Esophagus muscularis mucosa (tissue), 4 donors: ENCODE measurements at regions not wholly inside any gene's neighbourhood (a gene's known extent, or its start where the extent isn't known, plus 50 kb on each side); places are given as distances from the start of the nearest gene placed in this dataset.
"Not testable (repeated sequence)": the region's sequence is repeated elsewhere in the genome, so short reads cannot be mapped to it uniquely, and the experiment has no call there.

Experiments
- DNase-seq: peaks from one replicate; pipeline ENCODE4 v3.0.0-alpha.2; 2017; ENCODE audit errors: extremely low spot score
- H3K27ac ChIP-seq, 4 donors: fragments of 200-600 bp; sonication (generic); replicated peaks in 1 of 4; 1 replicate in 3 of 4; 2 replicates in 1 of 4; pipeline ENCODE4 v1.5.1; 2016 to 2019; ENCODE audit warnings: mild to moderate bottlenecking in 1 of 4
- H3K27me3 ChIP-seq, 4 donors: fragments of 200-600 bp; sonication (generic); one replicate each; pipeline versions ENCODE4 v1.5.1 to v1.6.0; 2016 to 2019
- H3K36me3 ChIP-seq, 4 donors: fragments of 200-600 bp; sonication (generic); one replicate each; pipeline ENCODE4 v1.5.1; 2016 to 2019
- H3K4me1 ChIP-seq, 4 donors: fragments of 200-600 bp; sonication (generic); one replicate each; pipeline ENCODE4 v1.5.1; 2016 to 2019
- H3K4me3 ChIP-seq, 4 donors: fragments of 200-600 bp; sonication (generic); 1 replicate in 2 of 4; 2 replicates in 2 of 4; pipeline ENCODE4 v1.5.1; 2016 to 2019; ENCODE audit warnings: mild to moderate bottlenecking in 4 of 4, moderate library complexity in 1 of 4
- H3K9me3 ChIP-seq, 4 donors: fragments of 200-600 bp; sonication (generic); 1 replicate in 3 of 4; 2 replicates in 1 of 4; pipeline ENCODE4 v1.5.1; 2016 to 2019
- EP300 ChIP-seq: sonication (generic); formaldehyde crosslinking; IDR thresholded peaks from one replicate; pipeline ENCODE4 v1.6.1; 2017; ENCODE audit warnings: antibody characterized with exemption
- POLR2A ChIP-seq: fragments of 450-650 bp; IDR thresholded peaks from one replicate; pipeline ENCODE4 v1.6.1; 2017; ENCODE audit warnings: antibody characterized with exemption, moderate library complexity, mild to moderate bottlenecking, low read depth
- POLR2AphosphoS5 ChIP-seq, 2 donors: sonication (generic); formaldehyde crosslinking; IDR thresholded peaks; one replicate each; pipeline ENCODE4 v1.6.1; 2017; ENCODE audit warnings: antibody characterized with exemption in 2 of 2
- WGBS: methylation state at CpG from one replicate; pipeline ENCODE4 v1.1.5; 2018; 5-methylcytosine and 5-hydroxymethylcytosine counted together
- intact Hi-C: fragments of 100-400 bp; cut with DNase I; formaldehyde crosslinking; loops from one replicate; pipeline ENCODE4 v1.15.1; 2023
- TF ChIP-seq, protein P1 (sequence below), 3 experiments: fragments of 200-600 bp in 2 of 3; fragments of 450-650 bp in 1 of 3; sonication (generic) in 2 of 3; IDR thresholded peaks; one replicate each; pipeline ENCODE4 v1.5.1; 2017 to 2019; ENCODE audit warnings: antibody characterized with exemption in 3 of 3, mild to moderate bottlenecking in 2 of 3, moderate library complexity in 1 of 3

DNA sequence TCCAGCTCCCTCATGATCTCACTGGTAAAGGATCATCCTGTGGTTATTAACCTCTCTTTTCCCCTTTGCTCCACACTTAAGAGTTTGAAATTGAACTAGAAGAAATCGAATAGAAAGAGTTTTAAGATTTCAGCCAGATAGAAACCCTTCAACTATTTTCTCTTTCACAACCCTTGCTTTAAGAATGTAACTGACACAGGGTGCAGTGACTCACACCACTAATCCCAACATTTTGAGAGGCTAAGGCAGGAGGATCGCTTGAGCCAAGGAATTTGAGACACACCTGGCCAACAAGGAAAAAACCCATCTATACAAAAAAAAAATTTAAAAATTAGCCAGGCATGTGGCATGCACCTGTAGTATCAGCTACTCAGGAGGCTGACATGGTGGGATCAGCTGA lies 150.7 kb upstream of the NLGN4Y start:
- Histone ChIP-seq H3K27me3 (no peaks in the 10 kb centered on the region), H3K4me1 (no peaks in the 10 kb centered on the region), H3K9me3 (no peaks in the 10 kb centered on the region), H3K36me3 (no peaks in the 10 kb centered on the region), H3K27ac (no peak overlapping the region), H3K4me3 (no peak overlapping the region)
- TF ChIP-seq, protein P1, sequence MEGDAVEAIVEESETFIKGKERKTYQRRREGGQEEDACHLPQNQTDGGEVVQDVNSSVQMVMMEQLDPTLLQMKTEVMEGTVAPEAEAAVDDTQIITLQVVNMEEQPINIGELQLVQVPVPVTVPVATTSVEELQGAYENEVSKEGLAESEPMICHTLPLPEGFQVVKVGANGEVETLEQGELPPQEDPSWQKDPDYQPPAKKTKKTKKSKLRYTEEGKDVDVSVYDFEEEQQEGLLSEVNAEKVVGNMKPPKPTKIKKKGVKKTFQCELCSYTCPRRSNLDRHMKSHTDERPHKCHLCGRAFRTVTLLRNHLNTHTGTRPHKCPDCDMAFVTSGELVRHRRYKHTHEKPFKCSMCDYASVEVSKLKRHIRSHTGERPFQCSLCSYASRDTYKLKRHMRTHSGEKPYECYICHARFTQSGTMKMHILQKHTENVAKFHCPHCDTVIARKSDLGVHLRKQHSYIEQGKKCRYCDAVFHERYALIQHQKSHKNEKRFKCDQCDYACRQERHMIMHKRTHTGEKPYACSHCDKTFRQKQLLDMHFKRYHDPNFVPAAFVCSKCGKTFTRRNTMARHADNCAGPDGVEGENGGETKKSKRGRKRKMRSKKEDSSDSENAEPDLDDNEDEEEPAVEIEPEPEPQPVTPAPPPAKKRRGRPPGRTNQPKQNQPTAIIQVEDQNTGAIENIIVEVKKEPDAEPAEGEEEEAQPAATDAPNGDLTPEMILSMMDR (IDR thresholded peaks at IDR 0.05) = no peak
- TF ChIP-seq POLR2AphosphoS5 (IDR thresholded peaks at IDR 0.05) = no peak
- TF ChIP-seq EP300 = no peak
- no peak for TF ChIP-seq POLR2A
- intact Hi-C loops = no loop called here
- no peak for DNase-seq
- no CpG with 5 or more reads among the region's 2 CpGs for WGBS

DNA sequence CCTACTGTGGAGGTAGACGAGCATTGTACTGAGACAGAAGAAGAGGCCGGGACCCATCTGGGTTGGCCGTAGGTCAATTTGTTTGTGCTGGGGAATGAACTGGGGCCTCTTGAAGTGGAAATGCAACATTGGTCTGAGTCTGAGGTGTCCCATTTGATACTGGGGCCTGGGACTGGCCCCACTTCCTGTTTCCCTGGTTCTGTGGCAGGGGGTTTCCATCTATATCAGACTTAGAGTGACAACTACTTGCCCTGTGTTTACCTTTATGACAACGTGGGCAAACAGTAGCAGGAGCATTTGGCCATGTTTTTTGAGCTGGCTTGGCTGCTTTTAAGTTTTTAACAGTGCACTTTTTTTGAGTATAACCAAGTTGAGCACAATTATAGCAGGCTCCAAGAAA lies 146.1 kb upstream of the NLGN4Y start:
- WGBS = no CpG with 5 or more reads among the region's 4 CpGs
- Histone ChIP-seq H3K9me3 (no peaks in the 10 kb centered on the region), H3K27me3 (no peaks in the 10 kb centered on the region), H3K36me3 (no peaks in the 10 kb centered on the region), H3K4me1 (no peaks in the 10 kb centered on the region), H3K4me3 (no peak overlapping the region), H3K27ac (no peak overlapping the region)
- DNase-seq = no peak
- TF ChIP-seq POLR2AphosphoS5 (IDR thresholded peaks at IDR 0.05) = no peak
- no peak for TF ChIP-seq EP300
- TF ChIP-seq, protein P1 (IDR thresholded peaks at IDR 0.05) = no peak
- no peak for TF ChIP-seq POLR2A
- intact Hi-C loops = no loop called here

DNA sequence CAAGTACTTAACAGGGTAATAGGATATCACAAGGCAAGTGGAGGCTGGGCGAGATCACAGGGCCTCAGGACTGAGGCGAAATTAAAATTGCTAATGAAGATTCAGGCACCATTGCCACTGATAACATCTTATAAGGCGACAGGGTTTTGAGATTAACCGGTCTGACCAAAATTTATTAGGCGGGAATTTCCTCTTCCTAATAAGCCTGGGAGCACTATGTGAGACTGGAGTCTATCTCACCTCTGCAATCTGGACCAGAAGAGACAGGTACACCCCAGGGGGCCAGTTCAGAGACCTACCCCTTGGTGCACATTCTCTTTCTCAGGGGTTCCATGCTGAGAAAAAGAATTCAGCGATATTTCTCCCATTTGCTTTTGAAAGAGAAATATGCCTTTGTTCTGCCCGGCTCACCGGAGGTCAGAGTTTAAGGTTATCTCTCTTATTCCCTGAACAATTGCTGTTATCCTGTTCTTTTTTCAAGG lies 113.7 kb upstream of the NLGN4Y start:
- H3K9me3 ChIP-seq, H3K36me3 ChIP-seq, intact Hi-C loops, H3K27me3 ChIP-seq, H3K4me1 ChIP-seq, DNase-seq, H3K27ac ChIP-seq, H3K4me3 ChIP-seq: not testable (repeated sequence)
- no CpG with 5 or more reads among the region's 8 CpGs for WGBS

DNA sequence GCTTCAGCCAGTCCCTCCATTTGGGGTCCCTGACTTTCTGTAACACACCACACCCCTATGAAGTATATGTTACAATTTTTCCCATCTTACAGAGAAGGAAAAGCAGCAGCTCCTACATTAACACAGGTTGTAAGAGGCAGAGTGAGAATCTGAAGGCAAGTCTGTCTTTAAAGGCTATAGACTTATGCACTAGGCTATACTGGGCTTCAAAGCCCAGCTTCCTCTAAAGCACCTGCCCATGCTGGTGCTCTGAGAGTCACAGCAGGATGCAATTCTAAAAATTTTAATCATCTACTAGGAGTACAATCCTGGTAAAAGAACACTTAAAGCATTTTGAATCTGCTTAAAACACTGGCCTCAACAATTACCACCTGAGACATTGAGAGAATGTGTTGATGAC lies 113.0 kb upstream of the NLGN4Y start:
- Histone ChIP-seq H3K4me1 (no peaks in the 10 kb centered on the region), H3K27me3 (no peaks in the 10 kb centered on the region), H3K27ac (no peak overlapping the region), H3K4me3 (no peak overlapping the region), H3K36me3 (no peaks in the 10 kb centered on the region), H3K9me3 (peaks cover 0 to 3% (median 0%) of the 10 kb centered on the region in 4 donors)
- TF ChIP-seq, protein P1 (IDR thresholded peaks at IDR 0.05) = no peak
- no peak for TF ChIP-seq POLR2AphosphoS5 (IDR thresholded peaks at IDR 0.05)
- TF ChIP-seq POLR2A = no peak
- no peak for TF ChIP-seq EP300
- DNase-seq = no peak
- intact Hi-C loops = no loop called here

DNA sequence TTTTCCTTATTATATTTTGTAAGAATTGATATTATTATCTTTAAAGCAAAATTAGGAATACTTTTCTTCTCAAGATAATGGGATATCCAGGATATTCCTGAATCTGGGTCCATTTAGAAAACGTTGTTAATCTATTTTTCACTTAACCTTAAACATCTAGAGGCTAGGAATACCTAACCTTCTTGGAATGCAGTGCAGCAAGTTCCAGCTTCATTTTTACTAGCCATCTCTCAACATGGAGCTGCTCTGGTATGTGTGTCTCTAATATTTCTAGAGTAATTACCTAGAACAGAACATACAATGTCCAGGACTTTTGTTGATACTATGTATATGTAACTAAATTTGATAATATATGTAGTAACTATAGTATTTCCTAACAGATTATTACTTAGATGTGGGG lies 87.8 kb upstream of the NLGN4Y start:
- Histone ChIP-seq H3K27me3 (no peaks in the 10 kb centered on the region), H3K36me3 (no peaks in the 10 kb centered on the region), H3K9me3 (no peaks in the 10 kb centered on the region), H3K27ac (no peak overlapping the region), H3K4me1 (no peaks in the 10 kb centered on the region), H3K4me3 (no peak overlapping the region)
- TF ChIP-seq EP300 (no peak), POLR2A (no peak), POLR2AphosphoS5 (IDR thresholded peaks at IDR 0.05) (no peak)
- TF ChIP-seq, protein P1 (IDR thresholded peaks at IDR 0.05) = no peak
- intact Hi-C loops = no loop called here
- no peak for DNase-seq
- WGBS = no CpG with 5 or more reads among the region's 1 CpG
